Tibial artery (tissue), 4 donors: ENCODE measurements at regions not wholly inside any gene's neighbourhood (a gene's known extent, or its start where the extent isn't known, plus 50 kb on each side); places are given as distances from the start of the nearest gene placed in this dataset.
A peak's percentile ranks its signal among the peaks of the same experiment; 100 is the strongest.

Experiments used
- DNase-seq, 2 donors: peaks; one replicate each; pipeline ENCODE4 v3.0.0-alpha.2; 2019
- H3K27ac ChIP-seq, 2 donors: fragments of 200-600 bp; sonication (generic) in 1 of 2; 1 replicate in 1 of 2; 2 replicates in 1 of 2; pipeline ENCODE4 v1.5.1; 2018 to 2019; ENCODE audit warnings: mild to moderate bottlenecking in 1 of 2
- H3K27me3 ChIP-seq, 2 donors: fragments of 200-600 bp; sonication (generic) in 1 of 2; one replicate each; pipeline versions ENCODE4 v1.5.1 to v1.6.0; 2016 to 2019
- H3K36me3 ChIP-seq, 3 donors: fragments of 200-600 bp; sonication (generic) in 2 of 3; one replicate each; pipeline ENCODE4 v1.5.1; 2016 to 2019; ENCODE audit warnings: mild to moderate bottlenecking in 2 of 3
- H3K4me1 ChIP-seq, 4 donors: fragments of 200-600 bp; sonication (generic) in 2 of 4; 1 replicate in 3 of 4; 2 replicates in 1 of 4; pipeline ENCODE4 v1.5.1; 2016 to 2019
- H3K4me3 ChIP-seq, 2 donors: fragments of 200-600 bp; sonication (generic) in 1 of 2; 1 replicate in 1 of 2; 2 replicates in 1 of 2; pipeline ENCODE4 v1.5.1; 2018 to 2019; ENCODE audit warnings: mild to moderate bottlenecking in 2 of 2
- H3K9me3 ChIP-seq, 3 donors: fragments of 200-600 bp; sonication (generic) in 1 of 3; one replicate each; pipeline ENCODE4 v1.5.1; 2016 to 2019
- intact Hi-C: fragments of 100-400 bp; cut with DNase I; formaldehyde crosslinking; loops from one replicate; pipeline ENCODE4 v1.15.0; 2023; ENCODE audit warnings: low total_unique reads
- TF ChIP-seq, protein P1 (sequence below), 2 experiments: fragments of 200-600 bp in 1 of 2; fragments of 450-650 bp in 1 of 2; IDR thresholded peaks; one replicate each; pipeline ENCODE4 v1.5.1; 2017 to 2019; ENCODE audit warnings: antibody characterized with exemption in 2 of 2, mild to moderate bottlenecking in 1 of 2, moderate library complexity in 1 of 2

DNA sequence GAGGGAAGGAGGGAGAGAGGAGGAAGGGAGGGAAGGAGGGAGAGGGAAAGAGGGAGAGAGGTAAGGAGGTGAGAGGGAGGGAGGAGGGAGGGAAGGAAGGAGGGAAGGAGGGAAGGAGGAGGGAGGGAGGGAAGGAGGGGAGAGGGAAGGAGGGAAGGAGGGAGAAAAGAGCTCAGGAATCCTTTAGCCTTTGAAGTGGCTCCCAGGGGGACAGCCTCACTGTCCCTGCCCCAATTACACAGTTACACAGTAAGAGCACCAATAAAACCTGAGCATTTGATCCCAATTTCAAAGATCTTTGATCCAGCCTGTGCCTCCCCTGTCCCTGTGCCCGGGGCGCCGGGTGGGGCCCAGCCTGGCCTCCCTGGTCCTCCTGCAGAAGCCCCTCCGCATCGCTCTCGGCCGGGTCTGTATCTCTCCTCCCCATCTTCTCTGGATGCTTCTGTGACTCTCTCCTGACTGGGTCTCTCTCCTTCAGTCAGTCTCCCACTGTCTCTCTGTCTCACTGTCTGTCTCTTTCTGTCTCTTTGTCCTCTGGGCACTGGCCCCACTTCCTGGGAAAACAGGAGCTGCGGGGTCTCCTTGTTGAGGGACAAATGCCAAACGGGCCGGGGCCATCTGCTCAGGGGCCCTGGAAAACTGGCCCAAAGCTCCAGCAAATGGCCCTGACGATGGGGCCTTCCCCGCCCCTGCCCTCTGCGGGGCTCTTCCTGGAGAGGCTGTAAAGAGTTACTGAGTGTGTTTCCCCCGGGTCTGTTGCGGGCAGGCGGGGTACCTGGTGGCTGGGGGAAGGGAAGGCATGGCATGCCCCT is 54.2 kb upstream of the EGFL7 start:
- peaks cover 0 to 7% of the 10 kb centered on the region in 2 donors for H3K27me3 ChIP-seq
- H3K36me3 ChIP-seq, result no peaks in the 10 kb centered on the region
- peaks cover 0 to 17% (median 14%) of the 10 kb centered on the region in 4 donors for H3K4me1 ChIP-seq
- intact Hi-C loops, result no loop called here
- no peak overlapping the region for H3K27ac ChIP-seq
- TF ChIP-seq, protein P1, sequence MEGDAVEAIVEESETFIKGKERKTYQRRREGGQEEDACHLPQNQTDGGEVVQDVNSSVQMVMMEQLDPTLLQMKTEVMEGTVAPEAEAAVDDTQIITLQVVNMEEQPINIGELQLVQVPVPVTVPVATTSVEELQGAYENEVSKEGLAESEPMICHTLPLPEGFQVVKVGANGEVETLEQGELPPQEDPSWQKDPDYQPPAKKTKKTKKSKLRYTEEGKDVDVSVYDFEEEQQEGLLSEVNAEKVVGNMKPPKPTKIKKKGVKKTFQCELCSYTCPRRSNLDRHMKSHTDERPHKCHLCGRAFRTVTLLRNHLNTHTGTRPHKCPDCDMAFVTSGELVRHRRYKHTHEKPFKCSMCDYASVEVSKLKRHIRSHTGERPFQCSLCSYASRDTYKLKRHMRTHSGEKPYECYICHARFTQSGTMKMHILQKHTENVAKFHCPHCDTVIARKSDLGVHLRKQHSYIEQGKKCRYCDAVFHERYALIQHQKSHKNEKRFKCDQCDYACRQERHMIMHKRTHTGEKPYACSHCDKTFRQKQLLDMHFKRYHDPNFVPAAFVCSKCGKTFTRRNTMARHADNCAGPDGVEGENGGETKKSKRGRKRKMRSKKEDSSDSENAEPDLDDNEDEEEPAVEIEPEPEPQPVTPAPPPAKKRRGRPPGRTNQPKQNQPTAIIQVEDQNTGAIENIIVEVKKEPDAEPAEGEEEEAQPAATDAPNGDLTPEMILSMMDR (IDR thresholded peaks at IDR 0.05), result no peak
- no peak overlapping the region for H3K4me3 ChIP-seq
- H3K9me3 ChIP-seq, result no peaks in the 10 kb centered on the region
- no peak for DNase-seq

DNA sequence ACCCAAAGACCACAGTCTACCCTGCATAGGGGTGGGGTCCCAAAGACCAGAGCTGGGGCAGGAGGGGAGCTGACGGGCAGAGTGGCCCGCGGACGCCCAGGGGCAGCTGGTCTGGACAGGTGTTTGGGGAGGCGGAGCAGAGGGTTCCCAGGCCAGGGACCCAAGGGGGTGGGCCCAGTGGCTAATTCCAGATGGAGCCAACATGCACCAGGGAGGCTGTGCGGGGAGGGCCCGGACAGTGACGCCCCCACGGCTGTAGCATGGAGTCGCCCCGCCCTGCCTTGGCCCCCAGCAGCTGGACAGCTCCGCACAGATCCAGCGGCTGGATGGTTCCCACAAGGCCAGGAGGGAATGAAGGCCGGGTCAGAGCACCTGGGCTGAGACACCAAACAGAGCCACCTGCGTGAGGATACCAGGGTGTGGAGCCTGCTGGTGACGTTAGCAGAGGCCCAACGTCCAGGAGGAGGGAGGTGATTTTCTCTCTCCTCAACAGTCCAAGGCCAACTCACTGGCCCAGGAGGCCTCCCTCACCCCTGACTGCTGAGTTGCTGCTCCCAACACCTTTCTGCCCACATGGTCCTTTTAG is 55.3 kb upstream of the EGFL7 start:
- Histone ChIP-seq H3K4me1 (peaks cover 0 to 17% (median 14%) of the 10 kb centered on the region in 4 donors), H3K27ac (no peak overlapping the region), H3K27me3 (peaks cover 0 to 7% of the 10 kb centered on the region in 2 donors), H3K4me3 (no peak overlapping the region), H3K36me3 (no peaks in the 10 kb centered on the region), H3K9me3 (no peaks in the 10 kb centered on the region)
- no peak for DNase-seq
- TF ChIP-seq, protein P1 (IDR thresholded peaks at IDR 0.05), result no peak
- intact Hi-C loops, result no loop called here

DNA sequence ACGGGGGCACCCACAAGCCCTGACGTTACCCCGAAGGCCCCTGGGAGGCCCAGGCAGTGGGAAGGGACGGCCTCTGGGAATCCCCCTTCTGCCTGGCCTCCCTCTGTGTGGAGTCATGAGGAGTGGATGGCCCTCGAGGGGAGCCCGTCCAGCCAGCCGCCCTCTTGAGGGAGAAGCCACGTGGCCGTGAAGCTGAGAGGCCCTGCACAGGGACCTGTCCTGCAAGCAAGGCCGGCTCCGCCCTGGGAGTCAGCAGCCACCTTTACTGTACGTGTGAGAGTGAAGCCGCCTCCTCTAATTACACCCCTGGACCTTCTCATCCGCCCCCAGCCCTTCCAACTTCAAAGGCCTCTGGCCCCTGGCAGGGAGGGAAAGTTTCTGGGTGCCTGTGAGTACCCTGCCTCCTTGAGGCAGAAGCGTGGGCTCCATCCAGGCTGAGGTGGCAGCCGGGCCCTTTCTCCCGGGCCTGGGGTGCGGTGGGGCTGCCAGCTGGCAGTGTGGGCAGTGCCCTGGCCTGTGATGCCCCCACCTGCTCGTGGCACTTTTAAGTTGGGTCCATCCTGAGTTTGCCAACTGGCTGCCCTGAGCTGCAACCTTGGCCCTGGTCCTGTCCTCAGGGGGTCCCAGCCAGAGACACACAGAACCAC is 55.9 kb upstream of the EGFL7 start:
- intact Hi-C loops, result no loop called here
- TF ChIP-seq, protein P1 (IDR thresholded peaks at IDR 0.05), result no peak
- H3K36me3 ChIP-seq, result no peaks in the 10 kb centered on the region
- no peaks in the 10 kb centered on the region for H3K9me3 ChIP-seq
- no peak for DNase-seq
- peaks cover 0 to 22% (median 16%) of the 10 kb centered on the region in 4 donors for H3K4me1 ChIP-seq
- H3K4me3 ChIP-seq, result no peak overlapping the region
- peak overlapping the region; percentile 16 to 58 for H3K27ac ChIP-seq
- peaks cover 0 to 7% of the 10 kb centered on the region in 2 donors for H3K27me3 ChIP-seq

DNA sequence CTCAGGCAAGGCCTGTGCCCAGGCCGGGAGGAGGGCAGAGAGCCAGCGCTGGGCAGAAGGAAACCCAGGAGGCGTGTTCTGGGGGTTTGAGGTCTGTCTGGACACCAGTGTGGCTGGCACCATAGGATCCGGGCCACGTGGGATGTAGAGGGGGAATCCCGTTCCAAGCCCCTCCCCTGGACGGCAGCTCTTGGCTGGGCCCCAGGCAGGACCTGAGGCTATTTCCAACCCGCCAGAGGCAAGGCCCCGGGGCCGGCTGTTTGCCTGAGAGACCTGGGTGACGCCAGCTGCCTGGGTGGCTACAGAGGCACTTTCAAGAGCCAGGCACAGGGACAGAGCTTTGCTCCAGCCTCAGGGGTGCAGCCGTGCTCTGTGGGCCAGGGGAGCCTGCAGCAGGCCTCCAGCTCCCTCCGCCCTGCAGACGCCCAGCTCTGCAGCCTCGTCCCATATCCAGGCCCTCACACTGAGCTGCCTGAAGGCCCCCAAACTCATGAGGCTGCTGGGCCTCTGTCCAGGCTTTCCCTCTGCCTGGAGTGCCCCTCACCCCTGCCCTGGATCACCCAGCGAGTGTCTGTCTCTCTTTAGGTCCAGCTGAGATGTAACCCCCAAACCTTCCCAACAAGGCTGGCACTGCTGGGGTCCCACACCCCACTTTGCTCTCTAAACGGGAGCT is 56.6 kb upstream of the EGFL7 start:
- peak in 1 of 2 donors; percentile 87 for DNase-seq
- H3K27ac ChIP-seq, result peak overlapping the region; percentile 16 to 58
- peaks cover 0 to 25% (median 18%) of the 10 kb centered on the region in 4 donors for H3K4me1 ChIP-seq
- H3K9me3 ChIP-seq, result no peaks in the 10 kb centered on the region
- no peak overlapping the region for H3K4me3 ChIP-seq
- intact Hi-C loops, result no loop called here
- peaks cover 0 to 7% of the 10 kb centered on the region in 2 donors for H3K27me3 ChIP-seq
- H3K36me3 ChIP-seq, result no peaks in the 10 kb centered on the region
- TF ChIP-seq, protein P1 (IDR thresholded peaks at IDR 0.05), result no peak

DNA sequence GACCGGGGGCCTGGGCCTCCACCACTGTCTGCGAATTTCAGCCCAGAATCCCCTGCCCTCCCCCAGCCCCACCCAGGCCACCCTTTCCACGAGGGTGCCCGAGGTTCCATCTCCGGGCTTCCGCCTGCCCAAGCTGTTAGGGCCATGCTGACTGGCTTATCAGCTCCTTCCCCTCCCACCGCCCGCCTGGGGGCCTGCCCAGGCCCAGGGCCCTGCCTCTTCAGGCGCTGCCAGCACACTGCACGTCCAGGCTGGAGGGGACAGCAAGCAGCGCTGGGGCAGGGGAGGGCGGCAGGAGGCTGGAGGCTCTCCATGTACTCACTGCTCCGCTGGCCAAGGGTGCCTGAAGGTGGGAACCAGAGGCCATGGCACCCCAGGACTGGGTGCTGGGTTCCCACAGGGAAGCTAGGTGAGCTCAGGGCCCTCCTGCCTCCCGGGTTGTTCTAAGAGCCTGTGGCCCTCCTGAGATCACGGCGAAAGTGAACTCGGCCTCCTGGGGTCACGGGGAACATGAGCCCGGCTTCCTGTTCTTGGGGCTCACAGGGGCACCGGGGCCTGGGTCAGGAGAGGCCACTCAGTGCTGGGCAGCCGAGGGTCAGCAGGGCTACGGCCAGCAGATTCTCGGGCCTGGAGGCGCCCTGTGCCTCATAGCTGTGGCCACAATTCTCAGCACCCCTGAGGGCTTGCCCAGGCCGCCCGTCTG is 57.7 kb upstream of the EGFL7 start:
- Histone ChIP-seq H3K27ac (no peak overlapping the region), H3K4me3 (no peak overlapping the region), H3K36me3 (no peaks in the 10 kb centered on the region), H3K9me3 (no peaks in the 10 kb centered on the region), H3K27me3 (peaks cover 0 to 6% of the 10 kb centered on the region in 2 donors), H3K4me1 (peaks cover 0 to 25% (median 18%) of the 10 kb centered on the region in 4 donors)
- TF ChIP-seq, protein P1 (IDR thresholded peaks at IDR 0.05), result no peak
- intact Hi-C loops, result no loop called here
- no peak for DNase-seq
